Activated effector memory CD4-positive, alpha-beta T cell treated with Interleukin-2 at 50 U/mL for 16 hours (primary cell): ENCODE measurements at regions not wholly inside any gene's neighbourhood (a gene's known extent, or its start where the extent isn't known, plus 50 kb on each side); places are given as distances from the start of the nearest gene placed in this dataset.

Experiments used
- DNase-seq: peaks from one replicate; pipeline ENCODE4 v3.0.0-alpha.2; 2020

DNA sequence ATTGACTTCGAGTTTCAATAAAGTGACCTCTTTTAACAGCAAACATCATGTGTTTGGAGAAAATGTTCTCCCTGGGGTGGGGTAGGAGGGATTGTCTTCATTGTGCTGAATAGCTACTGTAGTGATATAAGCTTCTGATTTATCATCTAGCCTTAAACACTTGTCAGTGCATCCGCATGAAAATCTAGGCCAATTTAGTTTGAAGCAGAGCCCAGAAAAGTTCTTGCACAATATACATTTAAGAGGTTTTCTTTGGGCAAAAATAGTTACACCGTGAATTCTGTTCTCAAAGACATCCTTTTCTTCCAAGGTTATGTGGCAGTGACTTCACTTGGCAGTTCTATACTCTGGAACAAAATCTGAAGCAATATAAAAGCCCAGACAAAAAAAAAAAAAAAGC lies 136.0 kb upstream of the IFNG-AS1 start:
- no peak for DNase-seq

DNA sequence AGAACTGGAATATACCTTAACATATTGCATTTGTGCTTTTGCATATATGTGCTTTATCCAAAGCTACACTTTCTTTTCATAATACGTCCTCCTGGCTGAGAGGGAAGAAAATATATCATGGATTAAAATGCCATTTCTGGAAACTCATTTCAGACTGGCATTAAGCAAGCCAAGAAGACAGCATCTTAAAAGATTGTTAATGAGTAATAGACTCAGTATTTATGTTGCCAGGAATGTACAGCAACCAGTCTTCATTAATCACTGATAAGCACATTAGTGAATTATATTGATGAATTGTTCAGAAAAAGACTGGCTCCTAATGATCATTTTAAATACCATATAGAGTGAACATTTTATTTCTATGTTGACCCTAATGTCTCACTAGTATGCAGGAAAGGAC lies 134.9 kb upstream of the IFNG-AS1 start:
- no peak for DNase-seq

DNA sequence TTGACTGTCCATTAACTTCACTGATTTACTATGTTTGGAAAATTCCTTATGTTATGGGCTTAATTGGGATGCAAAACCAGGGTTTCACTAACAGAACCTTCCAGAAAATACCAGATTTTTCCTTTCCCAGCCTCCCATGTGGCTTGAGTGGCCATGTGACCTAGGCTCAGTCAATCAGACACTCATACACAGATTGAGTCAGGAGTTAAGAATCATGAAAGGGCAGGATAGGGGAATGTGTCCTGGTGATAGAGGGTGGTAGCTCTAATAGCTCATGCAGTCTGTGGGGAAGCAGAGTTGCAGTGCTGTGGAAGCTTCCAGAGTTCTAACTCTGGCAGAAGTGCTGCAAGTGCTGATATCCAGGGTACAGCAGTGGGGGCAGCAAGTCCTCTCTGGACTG lies 134.1 kb upstream of the IFNG-AS1 start:
- no peak for DNase-seq

DNA sequence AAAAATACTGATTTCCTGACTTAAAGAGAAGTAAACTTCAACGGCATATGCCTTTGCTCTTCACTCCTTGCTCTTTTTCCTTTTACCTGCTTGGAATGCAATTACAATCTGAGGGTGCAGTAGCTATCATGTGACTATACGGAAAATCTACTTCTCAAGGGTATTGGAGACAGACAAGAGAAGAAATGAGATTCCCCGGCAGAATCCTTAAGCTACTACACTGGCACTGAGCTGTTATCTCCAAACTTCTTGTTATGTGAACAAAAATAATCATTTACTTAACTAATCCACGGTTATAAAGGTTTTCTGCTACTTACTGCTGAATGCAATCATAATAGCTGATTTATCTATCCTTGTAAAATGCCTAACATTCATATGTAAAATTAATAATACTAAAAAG lies 118.0 kb upstream of the IFNG-AS1 start:
- DNase-seq, result no peak

DNA sequence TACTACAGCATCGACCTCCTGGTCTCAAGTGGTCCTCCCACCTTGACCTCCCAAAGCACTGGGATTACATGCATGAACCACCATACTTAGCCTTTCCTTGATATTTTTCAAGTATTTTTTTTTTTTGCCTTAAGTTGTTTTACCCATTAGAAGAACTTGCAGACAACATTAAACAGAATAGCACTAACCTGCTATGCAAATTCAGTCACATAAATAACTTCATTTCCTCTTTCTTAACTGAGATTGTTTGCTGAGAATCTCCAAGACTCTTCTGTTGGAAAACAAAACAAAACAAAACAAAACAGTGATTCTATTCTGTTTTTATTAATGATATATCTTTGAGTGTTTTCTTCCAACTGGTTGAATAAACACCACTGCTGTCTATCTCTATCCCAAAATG lies 115.9 kb upstream of the IFNG-AS1 start:
- no peak for DNase-seq

DNA sequence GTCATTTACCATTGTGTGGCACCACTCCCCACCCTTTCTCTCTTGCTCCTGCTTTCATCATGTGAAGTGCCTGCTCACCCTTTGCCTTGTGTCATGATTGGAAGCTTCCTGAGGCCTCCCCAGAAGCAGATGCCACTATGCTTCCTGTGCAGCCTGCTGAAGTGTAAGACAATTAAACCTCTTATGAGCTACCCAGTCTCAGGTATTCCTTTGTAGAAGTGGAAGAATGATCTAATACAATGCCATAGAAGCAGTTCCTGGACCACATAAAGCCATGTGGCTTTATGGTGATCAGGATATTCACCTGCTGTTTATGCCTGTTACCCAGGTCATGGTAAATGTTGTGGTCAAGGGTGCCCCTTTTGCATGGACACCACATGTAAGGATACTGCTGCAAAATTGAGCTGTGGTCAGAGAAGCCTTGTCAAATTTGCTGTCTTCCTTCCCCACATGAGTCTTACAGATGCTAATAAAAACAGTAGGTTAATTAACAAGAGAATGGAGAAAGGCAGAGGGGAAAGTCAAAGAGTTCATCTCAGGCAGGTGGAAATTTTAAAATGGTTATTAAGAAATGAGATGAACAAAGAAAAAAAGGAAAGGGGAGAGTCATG lies 112.8 kb upstream of the IFNG-AS1 start:
- no peak for DNase-seq

DNA sequence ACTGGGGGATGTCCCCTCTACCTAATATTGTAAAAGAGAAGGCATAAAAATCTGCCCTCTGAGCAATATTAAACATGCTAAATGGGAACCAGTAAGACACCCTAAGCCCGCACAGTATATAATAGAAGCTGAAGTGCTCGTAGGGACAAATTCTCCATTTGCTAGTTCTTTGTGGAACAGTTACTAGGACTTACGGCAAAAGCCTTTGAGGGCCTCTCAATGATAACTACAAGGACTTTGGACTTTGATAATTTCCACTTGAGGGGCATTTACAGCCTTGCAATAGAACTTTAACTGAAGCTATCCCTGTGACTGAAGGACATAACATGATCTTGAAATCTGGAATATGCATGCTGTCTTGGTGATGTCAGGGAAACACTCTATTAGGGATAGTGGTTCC lies 111.5 kb upstream of the IFNG-AS1 start:
- no peak for DNase-seq

DNA sequence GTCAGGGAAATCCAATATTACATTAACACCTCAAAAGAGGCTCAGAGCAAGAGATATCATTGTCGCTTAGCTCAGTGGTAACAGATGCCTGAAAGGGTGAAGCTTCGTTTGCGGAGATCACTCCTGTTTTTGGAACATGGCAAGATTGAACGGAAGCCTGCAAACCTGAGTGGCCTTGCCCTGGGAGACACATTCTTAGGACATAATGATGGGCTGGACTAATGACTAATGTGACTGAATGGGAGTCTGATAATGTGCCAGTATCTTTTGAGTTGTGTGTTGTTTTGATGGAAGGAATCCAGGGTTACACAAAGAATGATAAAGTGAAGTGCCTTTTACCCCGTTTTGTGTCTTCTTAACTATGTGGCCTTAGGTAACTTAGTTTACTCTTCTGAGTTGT lies 109.3 kb upstream of the IFNG-AS1 start:
- no peak for DNase-seq

DNA sequence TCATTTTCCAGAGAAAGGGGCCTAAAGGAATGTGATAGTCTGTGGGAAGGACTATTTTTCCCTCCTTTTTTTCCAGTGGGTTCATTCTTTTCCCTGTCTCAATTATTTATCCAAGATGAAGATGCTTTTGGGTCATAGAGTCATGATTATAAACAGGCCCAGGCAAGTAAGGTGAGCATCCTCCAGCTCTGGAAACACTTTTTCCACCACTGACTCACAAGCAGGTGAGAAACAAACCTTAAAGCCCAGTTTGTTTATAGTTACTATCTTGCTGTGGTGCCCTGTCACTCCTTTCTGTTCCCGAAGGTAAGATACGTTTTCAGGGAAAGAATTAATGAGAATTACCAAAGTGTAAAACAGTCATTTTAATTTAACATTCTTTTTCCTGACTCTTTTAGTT lies 107.7 kb upstream of the IFNG-AS1 start:
- no peak for DNase-seq

DNA sequence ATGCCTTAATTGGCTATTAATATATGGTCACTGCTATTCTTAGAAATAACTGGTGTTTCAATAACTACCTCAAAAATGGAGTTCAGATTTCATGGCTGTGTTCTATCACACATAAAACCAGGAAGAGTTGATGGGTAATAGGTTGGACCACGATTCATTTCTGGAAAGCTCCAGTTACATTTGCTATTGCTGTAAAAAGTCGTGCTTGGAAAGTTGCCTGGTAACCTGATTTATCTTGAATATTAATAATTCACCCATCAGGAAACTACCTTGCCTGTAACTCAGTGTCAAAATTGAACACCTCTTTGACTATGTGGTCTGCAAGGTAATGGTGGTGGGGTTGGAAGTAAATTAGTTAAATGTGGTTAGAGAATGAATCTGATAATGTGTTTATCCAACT lies 104.7 kb upstream of the IFNG-AS1 start:
- no peak for DNase-seq

DNA sequence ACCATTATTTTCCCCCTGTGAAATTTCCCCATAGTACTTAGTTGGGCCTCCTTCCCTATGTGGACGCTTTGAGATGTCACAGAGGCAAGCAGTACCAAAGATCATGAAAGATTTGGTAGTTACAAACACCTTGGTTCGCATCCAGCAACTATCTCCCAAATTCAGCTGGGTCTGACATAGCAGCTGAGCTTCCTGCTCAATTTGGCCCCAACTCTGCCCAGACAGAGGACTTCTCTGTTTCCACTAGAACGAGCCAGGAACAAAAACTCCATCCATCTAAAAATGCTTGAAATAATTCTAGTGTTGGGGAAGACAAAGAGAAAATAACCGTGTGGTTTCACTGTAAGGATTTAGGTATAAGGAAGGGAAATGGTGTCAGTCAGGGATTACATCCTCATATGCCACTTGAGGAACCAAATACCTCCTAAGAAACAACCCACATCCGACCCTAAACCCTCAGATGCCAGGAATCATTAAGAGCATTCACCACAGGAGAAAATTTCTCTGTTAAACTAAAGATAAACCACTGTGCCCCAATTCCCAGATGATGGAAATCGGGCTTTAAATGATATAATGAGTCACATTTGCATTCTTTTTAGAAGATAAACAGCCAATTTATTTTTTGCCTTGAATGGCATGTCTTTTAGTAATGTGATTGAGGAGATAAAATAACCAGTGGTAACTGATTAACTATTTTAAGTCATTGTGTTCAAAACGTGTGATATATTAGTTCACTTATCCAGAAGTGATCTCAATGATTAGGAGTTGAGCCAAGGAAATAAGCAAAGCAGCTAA lies 103.7 kb upstream of the IFNG-AS1 start:
- no peak for DNase-seq

DNA sequence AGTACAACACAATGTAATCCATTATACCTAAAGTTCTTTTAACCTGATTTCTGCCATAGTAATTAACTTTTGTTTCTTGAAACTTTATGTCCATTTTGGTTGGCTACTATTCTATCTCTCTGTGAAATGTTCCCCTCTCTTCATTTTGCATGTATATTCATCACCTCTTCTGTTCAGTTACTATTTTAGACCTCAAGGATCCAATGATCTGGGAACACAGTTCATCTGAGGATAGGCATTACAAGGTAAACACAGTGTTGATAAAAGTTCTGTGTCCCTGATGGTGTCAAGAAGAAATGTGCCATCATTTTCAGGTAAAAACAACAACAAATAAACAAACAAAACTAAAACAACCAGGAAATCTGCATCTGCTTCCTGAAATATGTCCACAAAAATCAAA lies 102.2 kb upstream of the IFNG-AS1 start:
- DNase-seq, result no peak

DNA sequence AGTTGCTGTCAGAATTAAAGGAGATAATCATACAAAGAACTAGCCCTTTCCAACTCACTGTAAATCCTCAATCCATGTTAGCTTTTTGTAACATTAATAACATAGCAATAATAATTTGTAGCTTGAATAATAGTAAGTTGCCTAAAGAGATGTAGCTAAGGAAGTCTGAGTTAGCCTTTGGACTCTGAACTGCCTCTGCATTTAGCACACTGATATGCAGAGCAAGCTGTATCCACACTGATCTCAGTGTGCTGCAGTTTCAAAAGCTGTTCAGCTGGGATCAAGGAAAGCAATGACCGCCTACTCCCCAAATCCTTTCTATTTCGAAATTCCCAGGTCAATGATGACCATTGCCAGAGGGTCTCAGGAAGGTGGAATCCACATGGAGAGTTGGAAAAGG lies 99.3 kb upstream of the IFNG-AS1 start:
- DNase-seq, result no peak

DNA sequence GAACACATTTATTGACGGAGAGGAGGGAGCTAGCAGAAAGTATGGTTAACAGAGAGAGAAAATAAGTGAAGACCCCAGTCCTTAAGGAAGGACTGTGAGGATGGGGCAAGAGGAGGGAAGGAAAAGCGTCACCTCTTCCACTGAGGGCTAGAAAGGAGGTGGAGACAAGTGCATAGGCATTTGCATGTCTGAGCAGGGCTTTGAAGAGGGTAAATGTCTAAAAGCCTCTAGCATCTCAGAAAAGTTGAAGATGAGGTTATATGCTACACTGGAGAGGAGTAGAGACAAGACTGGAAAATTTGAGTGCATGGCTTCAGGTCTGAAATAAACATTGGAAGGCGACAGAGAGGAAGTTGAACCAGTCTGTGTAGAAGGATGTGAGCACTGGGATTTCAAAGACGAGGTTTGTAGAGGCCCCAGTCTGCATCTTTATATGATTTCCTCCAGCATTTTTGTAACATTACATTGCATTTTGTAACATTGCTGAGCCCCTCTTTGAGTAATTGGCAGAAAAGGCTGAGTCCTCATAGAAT lies 98.5 kb upstream of the IFNG-AS1 start:
- DNase-seq, result no peak

DNA sequence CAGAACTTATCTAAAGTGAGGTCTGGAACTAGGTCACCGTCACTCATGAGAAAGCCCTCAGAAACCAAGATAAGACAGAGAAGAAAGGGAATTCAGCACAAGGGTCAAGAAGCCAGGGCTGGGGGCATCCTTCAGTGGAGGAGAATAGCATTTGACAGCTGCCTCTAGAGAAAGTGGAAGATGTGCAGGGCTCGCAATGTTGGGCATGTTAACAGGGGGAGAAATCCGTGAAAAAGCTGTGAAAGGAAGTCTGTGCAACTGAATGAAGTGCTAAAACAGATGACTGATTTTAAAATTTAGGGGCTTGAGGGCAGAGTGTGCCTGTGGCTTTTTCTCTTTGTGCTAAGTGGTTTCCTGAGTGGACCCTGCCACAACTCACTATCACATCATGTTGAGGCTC lies 97.7 kb upstream of the IFNG-AS1 start:
- no peak for DNase-seq

DNA sequence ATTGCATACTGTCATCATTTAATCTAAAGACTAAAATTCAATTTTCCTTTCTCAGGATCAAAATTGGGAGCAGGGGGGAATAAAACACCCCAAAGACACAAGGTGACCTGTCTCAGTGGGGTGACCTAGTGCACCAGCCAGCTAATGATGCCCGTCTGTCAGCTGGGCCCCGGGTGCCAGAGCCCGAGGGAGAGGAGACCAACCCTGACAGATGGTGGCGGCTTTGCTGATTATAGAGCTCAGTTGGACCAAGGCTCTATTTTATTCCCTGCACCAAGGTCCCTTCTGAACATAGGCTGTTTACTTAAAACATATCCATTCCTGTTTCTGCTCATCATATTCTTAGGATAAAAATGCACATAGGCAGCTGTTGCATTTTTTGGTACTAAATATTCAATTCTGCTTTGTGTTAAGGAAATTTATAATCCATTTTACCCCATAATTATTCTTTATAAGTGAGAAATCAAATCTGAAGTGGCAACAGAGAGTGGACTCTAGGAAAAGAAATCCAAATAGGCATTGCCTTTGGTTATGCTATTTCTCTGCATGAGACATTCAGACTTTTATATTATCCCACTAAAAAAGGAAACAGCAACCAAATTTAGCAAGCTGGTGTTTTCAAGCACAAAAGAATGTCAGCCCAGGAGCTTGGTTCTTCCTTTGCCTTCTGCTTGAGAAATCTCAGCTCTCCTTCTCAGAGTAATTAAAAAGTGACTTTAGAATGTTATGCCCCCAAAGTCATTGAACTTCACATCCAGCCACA lies 96.8 kb upstream of the IFNG-AS1 start:
- no peak for DNase-seq

DNA sequence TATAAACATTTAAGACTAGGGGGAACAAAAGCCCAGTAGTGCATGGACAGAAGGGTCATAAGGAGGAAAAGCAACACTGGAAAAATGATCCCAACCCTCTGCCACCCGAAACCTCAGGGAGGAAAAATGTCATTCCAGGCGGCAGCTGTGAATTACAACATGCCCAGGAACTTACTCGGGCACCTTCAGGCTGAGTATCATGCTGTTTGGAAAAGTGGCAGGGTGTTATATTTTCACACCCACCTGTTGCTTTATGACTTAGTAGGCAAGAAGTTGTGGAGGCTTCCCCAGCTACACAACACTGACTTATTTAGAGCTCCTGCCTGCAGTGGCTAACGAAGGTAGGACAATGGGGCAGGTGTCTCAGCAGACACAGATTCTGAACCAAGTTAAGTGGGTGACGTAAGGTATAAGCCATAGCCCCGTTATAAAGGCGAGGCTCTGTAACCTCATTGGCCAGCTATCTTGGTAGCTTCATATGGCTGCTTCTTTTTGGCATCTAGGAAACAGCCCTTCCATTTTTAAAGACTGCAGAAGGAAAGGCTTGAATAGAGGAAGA lies 96.1 kb upstream of the IFNG-AS1 start:
- no peak for DNase-seq

DNA sequence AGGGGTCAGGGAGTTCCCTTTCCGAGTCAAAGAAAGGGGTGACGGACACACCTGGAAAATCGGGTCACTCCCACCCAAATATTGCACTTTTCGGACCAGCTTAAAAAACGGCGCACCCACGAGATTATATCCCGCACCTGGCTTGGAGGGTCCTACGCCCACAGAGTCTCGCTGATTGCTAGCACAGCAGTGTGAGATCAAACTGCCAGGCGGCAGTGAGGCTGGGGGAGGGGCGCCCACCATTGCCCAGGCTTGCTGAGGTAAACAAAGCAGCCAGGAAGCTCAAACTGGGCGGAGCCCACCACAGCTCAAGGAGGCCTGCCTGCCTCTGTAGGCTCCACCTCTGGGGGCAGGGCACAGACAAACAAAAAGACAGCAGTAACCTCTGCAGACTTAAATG lies 88.8 kb upstream of the IFNG-AS1 start:
- peak; percentile 6 for DNase-seq

DNA sequence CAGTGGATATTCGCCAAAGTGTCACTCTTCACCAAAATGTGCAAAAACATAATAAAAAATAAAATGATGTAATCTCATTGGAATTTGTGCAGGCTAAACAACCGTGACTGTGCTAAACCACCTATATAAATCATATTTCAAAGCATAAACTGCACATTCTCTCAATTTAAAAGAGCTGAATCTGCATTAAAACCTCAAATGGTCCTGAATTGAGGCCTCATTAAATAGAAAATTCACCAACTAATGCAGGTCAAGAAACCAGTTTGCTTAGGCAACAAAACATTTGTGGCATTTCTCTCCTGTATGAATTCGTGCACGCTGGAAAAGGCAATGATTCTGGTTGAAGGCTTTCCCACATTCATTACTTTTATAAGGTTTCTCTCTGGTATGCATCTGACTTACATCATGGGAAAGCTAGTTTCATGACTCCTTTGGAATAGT lies 80.1 kb upstream of the IFNG-AS1 start:
- no peak for DNase-seq

DNA sequence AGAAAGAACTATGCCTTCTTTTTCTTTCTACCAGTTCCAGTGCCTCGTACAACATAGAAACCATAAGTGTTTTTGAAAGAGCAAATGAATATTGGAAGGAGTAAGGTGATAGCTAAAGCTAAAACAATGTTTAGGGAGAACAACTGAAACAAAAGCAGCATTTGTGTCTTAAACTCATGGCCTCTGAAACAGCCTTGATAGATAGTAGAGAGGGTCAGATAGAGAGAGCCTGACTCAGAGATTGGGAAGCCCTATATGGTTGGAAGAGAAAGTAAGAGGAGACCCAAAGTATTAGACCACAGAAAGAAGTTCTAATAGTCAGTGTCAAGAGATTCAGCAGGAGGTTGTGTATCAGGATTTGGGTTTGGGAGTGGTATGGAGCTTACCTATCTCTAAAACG lies 79.6 kb upstream of the IFNG-AS1 start:
- DNase-seq, result no peak

DNA sequence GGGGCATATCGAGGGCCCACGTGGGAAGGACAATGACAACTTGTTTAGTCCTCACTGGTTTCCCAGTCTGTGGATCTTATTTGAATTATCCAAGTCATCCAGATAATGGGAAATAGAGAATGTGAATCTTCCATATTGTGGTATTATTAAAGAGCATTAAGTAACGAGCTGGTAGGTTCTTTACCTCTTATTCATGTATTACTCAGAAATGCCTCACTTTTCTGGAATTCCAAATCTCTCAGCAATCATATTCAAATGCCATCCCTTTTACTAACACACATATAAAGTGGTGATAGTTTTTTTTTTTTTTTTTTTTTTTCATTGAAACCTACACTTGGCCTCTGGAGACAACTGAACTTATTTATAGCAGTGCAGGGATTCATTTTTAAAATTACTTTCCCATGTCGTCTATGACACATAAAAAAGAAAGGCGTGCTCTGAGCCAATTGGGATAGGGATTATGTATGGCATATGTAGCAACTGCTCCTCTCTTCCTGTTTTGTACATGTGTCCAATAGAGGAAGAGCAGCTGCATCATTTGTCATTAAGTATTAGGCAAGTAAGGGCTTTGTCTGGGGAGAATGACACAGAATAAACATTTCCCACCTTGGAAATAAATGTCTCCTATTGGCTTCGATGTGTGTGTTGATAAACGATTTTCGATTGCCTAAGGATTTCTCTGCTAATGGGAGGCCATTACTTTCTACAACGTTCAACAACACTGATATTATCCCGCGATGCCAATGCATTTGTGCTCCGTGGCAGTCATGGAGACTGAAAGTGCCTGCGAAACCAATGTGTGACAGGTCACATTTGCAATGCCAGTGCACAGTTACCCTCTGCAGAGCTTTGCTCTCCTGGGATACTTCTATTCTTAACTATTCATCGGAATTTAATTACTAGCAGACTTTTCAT lies 78.6 kb upstream of the IFNG-AS1 start:
- DNase-seq, result no peak

DNA sequence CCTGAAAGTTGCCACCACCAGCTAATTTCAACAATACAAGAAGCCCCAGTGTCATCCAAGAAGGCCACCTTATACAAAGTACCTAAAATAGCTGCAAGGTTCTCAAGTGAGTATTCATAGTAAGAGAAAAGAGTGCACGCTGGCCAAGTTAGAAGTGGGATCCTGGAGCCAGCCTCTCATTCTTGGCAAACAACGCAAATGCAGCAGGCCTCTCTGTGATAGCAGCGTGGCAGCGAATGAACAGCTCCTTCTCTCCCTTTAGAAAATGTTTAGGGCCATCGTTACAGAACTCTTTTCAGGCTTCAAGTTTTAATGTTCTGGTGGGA lies 78.0 kb upstream of the IFNG-AS1 start:
- no peak for DNase-seq

DNA sequence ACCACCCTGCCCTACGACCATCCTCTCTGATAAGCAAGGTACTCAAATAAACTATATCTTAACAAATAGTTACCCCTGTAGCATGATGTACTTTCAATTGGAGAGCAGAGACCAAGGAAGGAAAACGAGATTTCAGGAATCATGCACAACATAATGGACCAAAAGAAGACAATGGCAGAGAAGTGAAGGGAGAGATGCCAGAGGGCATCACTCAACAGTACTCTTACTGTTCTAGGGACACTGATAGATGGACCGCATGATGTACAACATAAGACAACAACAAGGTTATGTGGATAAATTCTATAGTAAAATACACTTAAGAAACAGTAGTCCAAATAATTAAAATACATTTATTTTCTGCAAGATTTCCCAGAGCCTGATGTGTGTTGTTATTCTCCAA lies 77.5 kb upstream of the IFNG-AS1 start:
- DNase-seq, result no peak
